K562 (cell line): ENCODE measurements at regions not wholly inside any gene's neighbourhood (a gene's known extent, or its start where the extent isn't known, plus 50 kb on each side); places are given as distances from the start of the nearest gene placed in this dataset.
A peak's percentile ranks its signal among the peaks of the same experiment; 100 is the strongest.

Source experiments
- ATAC-seq: fragments of 200-7000 bp; cut with Tn5 transposase; 3 replicates; pipeline ENCODE4 v1.9.1; 2020; ENCODE audit warnings: moderate library complexity
- BruUV-seq: library from RNA; stranded (reverse); fragments of 400-500 nt; replicated peaks from 2 replicates; lab custom pipeline; 2021; lab: Mats Ljungman, UMichigan
- CTCF ChIA-PET: fragments of 300-600 bp; formaldehyde crosslinking; extraction: SDS; loops from one replicate; lab custom pipeline; 2021; ENCODE audit warnings: low intra/inter-chr PET ratio; lab: Yijun Ruan, JAX
- POLR2A ChIA-PET: fragments of 300-600, 350-650 bp; sonication (Branson Sonifier 250); formaldehyde crosslinking; extraction: SDS; loops from one replicate; lab custom pipeline; 2021; ENCODE audit warnings: antibody characterized with exemption, inconsistent platforms; lab: Yijun Ruan, JAX
- DNase-seq, 4 experiments: peaks; one replicate each; pipeline versions ENCODE4 v3.0.0 to v3.0.0-alpha.2; 2011 to 2018; ENCODE audit warnings: low spot score in 3 of 4, mixed read lengths in 3 of 4; ENCODE audit errors: extremely low read depth in 1 of 4
- FAIRE-seq: peaks from 2 replicates; lab custom pipeline; 2011; peaks lifted over from hg19 to GRCh38; lab: Jason Lieb, UNC
- H2AFZ ChIP-seq: 2 replicates; pipeline ENCODE4 v1.6.0; 2011; ENCODE audit warnings: low read depth, low read length, control low read depth, inconsistent platforms
- H3K27ac ChIP-seq: fragments of 200-600 bp; 3 replicates; pipeline ENCODE4 v1.8.0; 2011; ENCODE audit warnings: low read depth, mild to moderate bottlenecking, control low read depth, inconsistent platforms, low read length, moderate library complexity, mixed read lengths; ENCODE audit errors: extremely low read depth
- H3K27me3 ChIP-seq, 2 experiments: fragments of 300-600 bp in 1 of 2; 2 replicates in 1 of 2; 3 replicates in 1 of 2; pipeline versions ENCODE4 v1.6.0 to v1.8.0; 2011; ENCODE audit warnings: inconsistent platforms in 2 of 2, low read length in 2 of 2, mild to moderate bottlenecking in 1 of 2, mixed read lengths in 1 of 2, moderate library complexity in 1 of 2; ENCODE audit not compliant: control insufficient read depth in 2 of 2, insufficient read depth in 2 of 2
- H3K36me3 ChIP-seq: fragments of 300-600 bp; 3 replicates; pipeline ENCODE4 v1.8.0; 2011; ENCODE audit warnings: mild to moderate bottlenecking, low read length, inconsistent platforms; ENCODE audit not compliant: control insufficient read depth, insufficient read depth
- H3K4me1 ChIP-seq, 2 experiments: fragments of 200-600 bp in 1 of 2; replicated peaks in 1 of 2; 2 replicates in 1 of 2; 3 replicates in 1 of 2; pipeline versions ENCODE4 v1.5.1 to v1.8.0; 2011; ENCODE audit warnings: inconsistent platforms in 2 of 2, low read length in 2 of 2, mild to moderate bottlenecking in 1 of 2, mixed read lengths in 1 of 2, moderate library complexity in 1 of 2; ENCODE audit not compliant: control insufficient read depth in 2 of 2, insufficient read depth in 2 of 2
- H3K4me2 ChIP-seq: 2 replicates; pipeline ENCODE4 v1.6.1; 2011; ENCODE audit warnings: low read length, control low read depth, inconsistent platforms, mixed read lengths; ENCODE audit not compliant: insufficient read depth
- H3K4me3 ChIP-seq: fragments of 200-600 bp; sonication (generic), shearing (Covaris generic); 2 replicates; pipeline ENCODE4 v1.5.1; 2016; ENCODE audit warnings: control low read depth, inconsistent platforms
- H3K79me2 ChIP-seq: fragments of 200-600 bp; 3 replicates; pipeline ENCODE4 v1.8.0; 2011; ENCODE audit warnings: low read length, inconsistent platforms; ENCODE audit not compliant: control insufficient read depth, insufficient read depth
- H3K9ac ChIP-seq, 2 experiments: 2 replicates each; pipeline versions ENCODE4 v1.6.0 to v1.6.1; 2011; ENCODE audit warnings: low read depth in 2 of 2, low read length in 2 of 2, control low read depth in 1 of 2, inconsistent platforms in 1 of 2, mild to moderate bottlenecking in 1 of 2, mixed read lengths in 1 of 2; ENCODE audit not compliant: insufficient read depth in 1 of 2
- H3K9me1 ChIP-seq: one replicate; pipeline ENCODE4 v1.6.0; 2011; ENCODE audit warnings: inconsistent platforms, mild to moderate bottlenecking, low read length, moderate library complexity; ENCODE audit not compliant: control insufficient read depth, insufficient read depth
- H3K9me3 ChIP-seq: replicated peaks from 2 replicates; pipeline ENCODE4 v1.5.1; 2011; ENCODE audit warnings: low read depth, low read length, inconsistent platforms; ENCODE audit not compliant: control insufficient read depth, insufficient read depth
- H4K20me1 ChIP-seq: replicated peaks from 2 replicates; pipeline ENCODE4 v1.6.1; 2011; ENCODE audit warnings: low read length, inconsistent platforms, mixed read lengths; ENCODE audit not compliant: control insufficient read depth, insufficient read depth
- DPF2 ChIP-seq: fragments of 450-650 bp; IDR thresholded peaks from 2 replicates; pipeline ENCODE4 v1.6.1; 2016
- FOXM1 ChIP-seq, 2 experiments: fragments of 450-650 bp in 1 of 2; sonication (generic) in 1 of 2; formaldehyde crosslinking in 1 of 2; IDR thresholded peaks; 2 replicates each; pipeline versions ENCODE4 v1.6.1 to v1.9.0; 2017 to 2022; ENCODE audit warnings: low read depth in 2 of 2, mild to moderate bottlenecking in 2 of 2, missing genetic modification reagents in 1 of 2, moderate library complexity in 1 of 2
- PKNOX1 ChIP-seq: fragments of 450-650 bp; IDR thresholded peaks from 2 replicates; pipeline ENCODE4 v1.6.1; 2016
- SMARCA4 ChIP-seq: fragments of 450-650 bp; IDR thresholded peaks from 2 replicates; pipeline ENCODE4 v1.6.1; 2016
- WGBS: fragments of 100-300 bp; shearing (Covaris generic); methylation state at CpG from one replicate; pipeline ENCODE4 v1.1.6; 2016; ENCODE audit warnings: low coverage, mixed read lengths; ENCODE audit not compliant: insufficient coverage; ENCODE audit errors: missing lambda C conversion rate; 5-methylcytosine and 5-hydroxymethylcytosine counted together
- in situ Hi-C: fragments of 300-500 bp; cut with MboI; formaldehyde crosslinking; loops from 4 replicates; pipeline ENCODE4 v1.15.0; 2018; ENCODE audit warnings: inconsistent platforms, mixed read lengths
- intact Hi-C: fragments of 100-400 bp; cut with micrococcal nuclease; formaldehyde crosslinking; loops from 2 replicates; pipeline ENCODE4 v1.14.2; 2022
- TF ChIP-seq, protein P1 (sequence below), 2 experiments: fragments of 450-650 bp in 1 of 2; sonication (generic) in 1 of 2; formaldehyde crosslinking in 1 of 2; IDR thresholded peaks; 2 replicates each; pipeline versions ENCODE4 v1.7.1 to v1.9.0; 2016 to 2022; ENCODE audit warnings: inconsistent platforms in 1 of 2, mild to moderate bottlenecking in 1 of 2, missing genetic modification reagents in 1 of 2
- TF ChIP-seq, protein P2 (sequence below): sonication (generic); formaldehyde crosslinking; IDR thresholded peaks from 2 replicates; pipeline ENCODE4 v1.8.0; 2022; ENCODE audit warnings: mild to moderate bottlenecking, missing genetic modification reagents

DNA sequence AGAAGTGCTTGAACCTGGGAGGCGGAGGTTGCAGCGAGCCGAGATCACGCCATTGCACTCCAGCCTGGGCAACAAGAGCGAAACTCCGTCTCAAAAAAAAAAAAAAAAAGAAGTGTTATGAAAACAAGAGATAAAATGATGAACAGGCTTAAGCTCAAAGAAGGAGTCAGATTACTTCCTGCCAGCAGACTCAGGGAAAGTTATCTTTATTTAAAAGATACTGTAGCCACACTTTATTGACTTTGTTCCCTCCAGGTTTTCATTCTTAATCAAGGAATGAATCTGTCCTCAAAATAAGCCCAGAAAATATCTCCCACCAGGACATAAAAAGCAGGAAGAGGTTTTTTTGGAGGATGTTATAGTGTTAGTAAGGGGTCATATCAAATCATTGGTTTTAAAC lies 176.5 kb upstream of the KCNMB2 start:
- Histone ChIP-seq H3K9ac (no peak overlapping the region), H3K4me3 (no peak overlapping the region), H3K79me2 (no peaks in the 10 kb centered on the region), H3K36me3 (no peaks in the 10 kb centered on the region), H2AFZ (peak overlapping the region; percentile 35; the same call in 1 of the 2 replicates), H3K9me1 (no peaks in the 10 kb centered on the region), H3K4me2 (no peak overlapping the region), H3K27me3 (no peaks in the 10 kb centered on the region), H3K27ac (peak overlapping the region; percentile 38; the same call in 1 of the 3 replicates), H3K4me1 (no peaks in the 10 kb centered on the region; a peak in 1 of 5 replicates), H3K9me3 (0 out of 2 replicates have a peak, but pooled peaks cover 1% of the 10 kb centered on the region), H4K20me1 (no peaks in the 10 kb centered on the region)
- ATAC-seq: peak; percentile 58; the same call in 2 of the 3 replicates
- DNase-seq: peak in 2 of 4 experiments; percentile 12 to 13
- WGBS: no CpG with 5 or more reads among the region's 6 CpGs
- no TSS peak for BruUV-seq
- in situ Hi-C loops: no loop called here
- intact Hi-C loops: no loop called here
- ChIA-PET POLR2A (interaction anchor here (0.7 to 1.6 kb wide), 2 partner anchors 9 to 15 kb away, joined by 3 to 4 read pairs; no protein-coding TSS in a partner anchor), CTCF (no interaction called here)
- FAIRE-seq: no peak
- TF ChIP-seq FOXM1 (IDR thresholded peaks at IDR 0.05; ENCODE audit: low read depth): no peak
- TF ChIP-seq FOXM1 (CRISPR knock-in tag; IDR thresholded peaks at IDR 0.05; ENCODE audit: low read depth): no peak
- 0 out of 2 replicates have a peak, but pooled peaks have one; percentile 39 for TF ChIP-seq SMARCA4
- TF ChIP-seq PKNOX1: 0 out of 2 replicates have a peak, but pooled peaks have one; percentile 21
- TF ChIP-seq DPF2: peak; percentile 26; the same call in 1 of the 2 replicates
- TF ChIP-seq, protein P1, sequence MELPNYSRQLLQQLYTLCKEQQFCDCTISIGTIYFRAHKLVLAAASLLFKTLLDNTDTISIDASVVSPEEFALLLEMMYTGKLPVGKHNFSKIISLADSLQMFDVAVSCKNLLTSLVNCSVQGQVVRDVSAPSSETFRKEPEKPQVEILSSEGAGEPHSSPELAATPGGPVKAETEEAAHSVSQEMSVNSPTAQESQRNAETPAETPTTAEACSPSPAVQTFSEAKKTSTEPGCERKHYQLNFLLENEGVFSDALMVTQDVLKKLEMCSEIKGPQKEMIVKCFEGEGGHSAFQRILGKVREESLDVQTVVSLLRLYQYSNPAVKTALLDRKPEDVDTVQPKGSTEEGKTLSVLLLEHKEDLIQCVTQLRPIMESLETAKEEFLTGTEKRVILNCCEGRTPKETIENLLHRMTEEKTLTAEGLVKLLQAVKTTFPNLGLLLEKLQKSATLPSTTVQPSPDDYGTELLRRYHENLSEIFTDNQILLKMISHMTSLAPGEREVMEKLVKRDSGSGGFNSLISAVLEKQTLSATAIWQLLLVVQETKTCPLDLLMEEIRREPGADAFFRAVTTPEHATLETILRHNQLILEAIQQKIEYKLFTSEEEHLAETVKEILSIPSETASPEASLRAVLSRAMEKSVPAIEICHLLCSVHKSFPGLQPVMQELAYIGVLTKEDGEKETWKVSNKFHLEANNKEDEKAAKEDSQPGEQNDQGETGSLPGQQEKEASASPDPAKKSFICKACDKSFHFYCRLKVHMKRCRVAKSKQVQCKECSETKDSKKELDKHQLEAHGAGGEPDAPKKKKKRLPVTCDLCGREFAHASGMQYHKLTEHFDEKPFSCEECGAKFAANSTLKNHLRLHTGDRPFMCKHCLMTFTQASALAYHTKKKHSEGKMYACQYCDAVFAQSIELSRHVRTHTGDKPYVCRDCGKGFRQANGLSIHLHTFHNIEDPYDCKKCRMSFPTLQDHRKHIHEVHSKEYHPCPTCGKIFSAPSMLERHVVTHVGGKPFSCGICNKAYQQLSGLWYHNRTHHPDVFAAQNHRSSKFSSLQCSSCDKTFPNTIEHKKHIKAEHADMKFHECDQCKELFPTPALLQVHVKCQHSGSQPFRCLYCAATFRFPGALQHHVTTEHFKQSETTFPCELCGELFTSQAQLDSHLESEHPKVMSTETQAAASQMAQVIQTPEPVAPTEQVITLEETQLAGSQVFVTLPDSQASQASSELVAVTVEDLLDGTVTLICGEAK (IDR thresholded peaks at IDR 0.05): peak; percentile 88
- TF ChIP-seq, protein P1 (CRISPR knock-in tag; IDR thresholded peaks at IDR 0.05): no peak
- TF ChIP-seq, protein P2, sequence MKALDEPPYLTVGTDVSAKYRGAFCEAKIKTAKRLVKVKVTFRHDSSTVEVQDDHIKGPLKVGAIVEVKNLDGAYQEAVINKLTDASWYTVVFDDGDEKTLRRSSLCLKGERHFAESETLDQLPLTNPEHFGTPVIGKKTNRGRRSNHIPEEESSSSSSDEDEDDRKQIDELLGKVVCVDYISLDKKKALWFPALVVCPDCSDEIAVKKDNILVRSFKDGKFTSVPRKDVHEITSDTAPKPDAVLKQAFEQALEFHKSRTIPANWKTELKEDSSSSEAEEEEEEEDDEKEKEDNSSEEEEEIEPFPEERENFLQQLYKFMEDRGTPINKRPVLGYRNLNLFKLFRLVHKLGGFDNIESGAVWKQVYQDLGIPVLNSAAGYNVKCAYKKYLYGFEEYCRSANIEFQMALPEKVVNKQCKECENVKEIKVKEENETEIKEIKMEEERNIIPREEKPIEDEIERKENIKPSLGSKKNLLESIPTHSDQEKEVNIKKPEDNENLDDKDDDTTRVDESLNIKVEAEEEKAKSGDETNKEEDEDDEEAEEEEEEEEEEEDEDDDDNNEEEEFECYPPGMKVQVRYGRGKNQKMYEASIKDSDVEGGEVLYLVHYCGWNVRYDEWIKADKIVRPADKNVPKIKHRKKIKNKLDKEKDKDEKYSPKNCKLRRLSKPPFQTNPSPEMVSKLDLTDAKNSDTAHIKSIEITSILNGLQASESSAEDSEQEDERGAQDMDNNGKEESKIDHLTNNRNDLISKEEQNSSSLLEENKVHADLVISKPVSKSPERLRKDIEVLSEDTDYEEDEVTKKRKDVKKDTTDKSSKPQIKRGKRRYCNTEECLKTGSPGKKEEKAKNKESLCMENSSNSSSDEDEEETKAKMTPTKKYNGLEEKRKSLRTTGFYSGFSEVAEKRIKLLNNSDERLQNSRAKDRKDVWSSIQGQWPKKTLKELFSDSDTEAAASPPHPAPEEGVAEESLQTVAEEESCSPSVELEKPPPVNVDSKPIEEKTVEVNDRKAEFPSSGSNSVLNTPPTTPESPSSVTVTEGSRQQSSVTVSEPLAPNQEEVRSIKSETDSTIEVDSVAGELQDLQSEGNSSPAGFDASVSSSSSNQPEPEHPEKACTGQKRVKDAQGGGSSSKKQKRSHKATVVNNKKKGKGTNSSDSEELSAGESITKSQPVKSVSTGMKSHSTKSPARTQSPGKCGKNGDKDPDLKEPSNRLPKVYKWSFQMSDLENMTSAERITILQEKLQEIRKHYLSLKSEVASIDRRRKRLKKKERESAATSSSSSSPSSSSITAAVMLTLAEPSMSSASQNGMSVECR (CRISPR knock-in tag): no peak
